Astrocyte of the spinal cord (primary cell): ENCODE measurements at regions not wholly inside any gene's neighbourhood (a gene's known extent, or its start where the extent isn't known, plus 50 kb on each side); places are given as distances from the start of the nearest gene placed in this dataset.

Source experiments
- DNase-seq: peaks from one replicate; pipeline ENCODE4 v3.0.0; 2011; ENCODE audit warnings: low read depth, low spot score
- H3K4me3 ChIP-seq: 2 replicates; pipeline ENCODE4 v1.5.1; 2011; ENCODE audit warnings: low read depth, mild to moderate bottlenecking, low read length, moderate library complexity
- in situ Hi-C: cut with HindIII; loops from 2 replicates; pipeline ENCODE4 v1.10.0; 2017; ENCODE audit warnings: low sequenced_read_pairs
- TF ChIP-seq, protein P1 (sequence below): IDR thresholded peaks from 2 replicates; pipeline ENCODE4 v1.5.1; 2012; ENCODE audit warnings: low read depth, mild to moderate bottlenecking, low read length, inconsistent platforms

DNA sequence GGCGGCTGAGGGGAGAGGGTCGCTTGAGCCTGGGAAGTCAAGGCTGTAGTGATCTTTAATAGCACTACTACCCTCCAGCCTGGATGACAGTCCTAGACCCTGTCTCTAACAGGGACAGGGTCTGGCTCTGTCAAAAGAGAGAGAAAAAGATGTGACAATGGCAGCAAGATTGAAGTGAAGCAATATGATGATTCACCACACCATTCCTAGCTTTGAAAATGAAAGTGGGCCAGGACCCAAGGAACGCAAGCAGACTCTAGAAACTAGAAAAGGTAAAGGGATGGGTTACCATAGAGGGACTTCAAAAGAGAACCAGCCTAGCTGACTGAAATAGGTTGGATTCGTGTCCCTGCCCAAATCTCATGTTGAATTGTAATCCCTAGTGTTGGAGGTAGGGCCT, 426.9 kb downstream of the HTR1B start:
- no peak overlapping the region for H3K4me3 ChIP-seq
- TF ChIP-seq, protein P1, sequence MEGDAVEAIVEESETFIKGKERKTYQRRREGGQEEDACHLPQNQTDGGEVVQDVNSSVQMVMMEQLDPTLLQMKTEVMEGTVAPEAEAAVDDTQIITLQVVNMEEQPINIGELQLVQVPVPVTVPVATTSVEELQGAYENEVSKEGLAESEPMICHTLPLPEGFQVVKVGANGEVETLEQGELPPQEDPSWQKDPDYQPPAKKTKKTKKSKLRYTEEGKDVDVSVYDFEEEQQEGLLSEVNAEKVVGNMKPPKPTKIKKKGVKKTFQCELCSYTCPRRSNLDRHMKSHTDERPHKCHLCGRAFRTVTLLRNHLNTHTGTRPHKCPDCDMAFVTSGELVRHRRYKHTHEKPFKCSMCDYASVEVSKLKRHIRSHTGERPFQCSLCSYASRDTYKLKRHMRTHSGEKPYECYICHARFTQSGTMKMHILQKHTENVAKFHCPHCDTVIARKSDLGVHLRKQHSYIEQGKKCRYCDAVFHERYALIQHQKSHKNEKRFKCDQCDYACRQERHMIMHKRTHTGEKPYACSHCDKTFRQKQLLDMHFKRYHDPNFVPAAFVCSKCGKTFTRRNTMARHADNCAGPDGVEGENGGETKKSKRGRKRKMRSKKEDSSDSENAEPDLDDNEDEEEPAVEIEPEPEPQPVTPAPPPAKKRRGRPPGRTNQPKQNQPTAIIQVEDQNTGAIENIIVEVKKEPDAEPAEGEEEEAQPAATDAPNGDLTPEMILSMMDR: no peak
- in situ Hi-C loops: no loop called here
- no peak for DNase-seq

DNA sequence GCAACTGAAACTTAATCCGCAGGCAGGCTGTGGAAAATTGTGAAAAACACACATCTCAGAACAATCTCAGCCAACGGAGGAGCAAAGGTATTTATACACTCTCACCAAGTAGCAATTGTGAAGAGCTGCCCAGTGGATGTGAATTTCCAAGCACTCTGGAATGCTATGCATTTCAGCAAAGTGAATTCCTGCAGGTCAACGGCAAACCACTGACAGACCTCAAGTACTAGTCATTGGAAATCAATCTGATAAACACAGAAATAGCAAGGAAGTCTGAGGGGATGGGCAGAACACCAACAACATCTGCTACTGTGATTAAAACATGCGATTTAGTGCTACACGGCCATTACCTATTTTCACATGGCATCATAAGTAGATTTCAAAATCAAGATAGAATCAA, 429.1 kb downstream of the HTR1B start:
- DNase-seq: peak; percentile 97
- TF ChIP-seq, protein P1: no peak
- no peak overlapping the region for H3K4me3 ChIP-seq
- in situ Hi-C loops: no loop called here

DNA sequence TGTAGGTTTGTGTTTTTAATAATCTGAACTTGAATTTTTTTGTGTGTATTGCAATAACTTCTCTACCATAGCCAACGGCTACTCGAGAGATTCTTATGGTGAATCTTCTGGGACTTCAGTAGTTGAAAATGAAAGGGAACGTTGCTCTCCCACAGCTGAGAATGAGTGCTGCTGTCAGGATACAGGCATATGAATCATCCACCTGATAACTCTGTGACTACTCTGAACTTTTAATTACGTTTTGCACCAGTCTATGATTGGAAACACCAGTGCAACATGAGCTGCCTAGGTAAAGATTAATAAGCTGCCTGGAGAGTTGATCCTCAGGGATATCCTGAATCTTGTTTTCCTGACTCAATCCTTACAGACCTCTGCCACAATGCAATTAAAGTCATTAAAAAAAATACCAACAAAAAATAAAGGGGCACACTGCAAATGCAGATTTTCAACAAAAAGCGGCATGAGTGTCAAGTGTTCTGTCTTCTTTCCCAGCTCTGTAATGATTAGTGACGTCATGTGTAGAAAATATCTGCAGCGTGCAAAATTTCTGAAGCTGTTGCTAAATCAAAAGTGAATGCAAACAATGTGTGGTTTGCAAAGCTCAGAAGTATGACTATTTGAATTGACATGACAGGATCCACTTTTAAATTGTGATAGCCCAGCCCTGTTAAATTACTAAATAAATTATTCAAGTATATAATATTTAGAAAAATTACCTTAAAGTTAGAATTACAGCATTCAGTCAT, 432.2 kb downstream of the HTR1B start:
- TF ChIP-seq, protein P1: no peak
- no peak overlapping the region for H3K4me3 ChIP-seq
- no peak for DNase-seq
- in situ Hi-C loops: no loop called here

DNA sequence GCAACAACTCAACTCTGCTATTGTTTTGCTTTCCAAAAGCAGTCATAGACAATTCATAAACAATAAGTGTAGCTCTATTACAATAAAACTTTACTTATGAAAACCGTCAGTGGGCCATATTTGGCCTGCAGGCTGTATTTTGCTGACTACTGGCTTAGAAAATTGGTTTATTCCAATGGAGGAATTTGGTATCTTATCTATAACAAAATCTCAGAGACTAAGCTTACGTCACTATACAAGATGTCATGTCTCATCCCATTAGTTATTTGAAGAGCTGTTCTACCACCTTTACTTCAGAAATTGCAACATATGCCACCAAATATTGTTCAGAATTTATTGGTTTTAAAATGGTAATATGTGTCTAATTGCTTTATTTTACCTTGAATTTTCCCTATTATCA, 436.9 kb downstream of the HTR1B start:
- H3K4me3 ChIP-seq: no peak overlapping the region
- in situ Hi-C loops: no loop called here
- DNase-seq: no peak
- TF ChIP-seq, protein P1: no peak

DNA sequence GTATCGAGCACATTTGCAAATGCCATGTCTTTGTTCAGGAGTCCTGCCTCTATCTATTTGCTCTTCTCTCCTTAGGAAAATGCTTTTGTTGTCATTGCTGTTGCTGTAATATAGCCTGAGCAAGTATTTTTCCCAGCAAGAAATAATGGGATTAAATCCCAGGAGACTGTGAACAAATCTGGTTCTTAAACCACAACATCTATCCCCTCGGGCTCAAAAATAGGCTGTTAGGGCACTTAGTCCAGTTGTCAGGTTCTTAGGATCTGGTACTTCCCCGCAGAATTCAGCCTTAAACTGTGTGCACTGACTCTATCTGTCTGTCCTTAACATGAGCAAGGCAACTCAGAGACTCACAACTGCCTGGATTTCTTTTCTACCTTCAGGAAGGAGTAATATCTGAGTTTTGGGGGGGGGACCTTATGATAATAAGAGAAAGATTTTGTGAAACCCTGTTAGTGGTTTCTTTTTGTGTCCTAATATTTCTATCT, 437.5 kb downstream of the HTR1B start:
- no peak overlapping the region for H3K4me3 ChIP-seq
- TF ChIP-seq, protein P1: no peak
- in situ Hi-C loops: no loop called here
- no peak for DNase-seq

DNA sequence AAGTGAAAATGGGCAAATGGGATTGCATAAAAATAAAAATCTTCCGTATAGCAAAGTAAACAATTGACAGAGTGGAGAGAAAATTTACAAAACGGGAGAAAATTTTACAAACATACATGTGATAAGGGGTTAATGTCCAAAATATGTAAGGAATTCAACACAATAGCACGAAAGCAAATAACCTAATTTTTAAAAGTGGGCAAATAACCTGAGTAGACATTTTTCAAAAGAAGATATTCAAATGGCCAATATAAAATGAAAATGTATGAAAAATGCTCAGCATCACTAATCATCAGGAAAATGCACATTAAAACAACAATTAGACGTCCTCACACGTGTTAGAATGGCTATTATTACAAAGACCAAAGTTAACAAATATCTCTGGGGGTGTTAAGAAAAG, 441.5 kb downstream of the HTR1B start:
- in situ Hi-C loops: no loop called here
- TF ChIP-seq, protein P1: no peak
- H3K4me3 ChIP-seq: no peak overlapping the region
- DNase-seq: no peak
